Stimulated activated CD8-positive, alpha-beta memory T cell treated with anti-CD3 and anti-CD28 coated beads, Interleukin-7, amount 100 ng/mL, for 48 hours (primary cell): ENCODE measurements at regions not wholly inside any gene's neighbourhood (a gene's known extent, or its start where the extent isn't known, plus 50 kb on each side); places are given as distances from the start of the nearest gene placed in this dataset.

ENCODE experiments used
- DNase-seq, 2 donors: peaks; one replicate each; pipeline ENCODE4 v3.0.0-alpha.2; 2020; ENCODE audit warnings: low read depth in 1 of 2; ENCODE audit errors: extremely low read depth in 1 of 2

GRCh38 chr13:76380446-76381065 lies 505.6 kb downstream of the KCTD12 start:
- DNase-seq = no peak

- DNase-seq = no peak
Observed at GRCh38 chr13:76379341-76380105, 506.7 kb downstream of the KCTD12 start.

- no peak for DNase-seq
Observed at GRCh38 chr13:76378767-76379166, 507.4 kb downstream of the KCTD12 start.

GRCh38 chr13:76363682-76364289 lies 522.4 kb downstream of the KCTD12 start:
- no peak for DNase-seq

GRCh38 chr13:76361868-76362267 lies 524.3 kb downstream of the KCTD12 start:
- no peak for DNase-seq

- no peak for DNase-seq
Observed at GRCh38 chr13:76351541-76352229, 534.5 kb downstream of the KCTD12 start.

- DNase-seq = no peak
Observed at GRCh38 chr13:76350399-76350798, 535.8 kb downstream of the KCTD12 start.

- DNase-seq = no peak
Observed at GRCh38 chr13:76349700-76350099, 536.5 kb downstream of the KCTD12 start.

GRCh38 chr13:76339649-76340048 lies 546.6 kb downstream of the KCTD12 start:
- DNase-seq = no peak

GRCh38 chr13:76338003-76338402 lies 548.2 kb downstream of the KCTD12 start:
- DNase-seq = no peak

GRCh38 chr13:76336889-76337844 lies 549.0 kb downstream of the KCTD12 start:
- no peak for DNase-seq

GRCh38 chr13:76335463-76335862 lies 550.7 kb downstream of the KCTD12 start:
- DNase-seq = no peak

- DNase-seq = no peak
Observed at GRCh38 chr13:76331943-76332712, 554.1 kb downstream of the KCTD12 start.

- DNase-seq = no peak
Observed at GRCh38 chr13:76330761-76331160, 555.4 kb downstream of the KCTD12 start.

- DNase-seq = no peak
Observed at GRCh38 chr13:76329866-76330580, 556.2 kb downstream of the KCTD12 start.

GRCh38 chr13:76329004-76329403 lies 557.2 kb downstream of the KCTD12 start:
- DNase-seq = no peak

GRCh38 chr13:76326343-76326742 lies 559.9 kb downstream of the KCTD12 start:
- no peak for DNase-seq

GRCh38 chr13:76319921-76320320 lies 566.3 kb downstream of the KCTD12 start:
- no peak for DNase-seq

GRCh38 chr13:76316998-76317527 lies 569.1 kb downstream of the KCTD12 start:
- DNase-seq = no peak
